NCI-H146 treated with DMSO at 0.1 percent for 48 hours (cell line): ENCODE measurements at regions not wholly inside any gene's neighbourhood (a gene's known extent, or its start where the extent isn't known, plus 50 kb on each side); places are given as distances from the start of the nearest gene placed in this dataset.
"Not testable (repeated sequence)": the region's sequence is repeated elsewhere in the genome, so short reads cannot be mapped to it uniquely, and the experiment has no call there.

ENCODE experiments used
- DNase-seq: peaks from one replicate; lab custom pipeline; 2025; ENCODE audit not compliant: unreplicated experiment; lab: John Stamatoyannopoulos, UW

- DNase-seq = no peak
Observed at GRCh38 chr11:129503646-129504045, 128.0 kb downstream of the BARX2 start.

GRCh38 chr11:129505266-129505665 is 129.6 kb downstream of the BARX2 start:
- DNase-seq = no peak

- no peak for DNase-seq
Observed at GRCh38 chr11:129508163-129508562, 132.5 kb downstream of the BARX2 start.

DNA sequence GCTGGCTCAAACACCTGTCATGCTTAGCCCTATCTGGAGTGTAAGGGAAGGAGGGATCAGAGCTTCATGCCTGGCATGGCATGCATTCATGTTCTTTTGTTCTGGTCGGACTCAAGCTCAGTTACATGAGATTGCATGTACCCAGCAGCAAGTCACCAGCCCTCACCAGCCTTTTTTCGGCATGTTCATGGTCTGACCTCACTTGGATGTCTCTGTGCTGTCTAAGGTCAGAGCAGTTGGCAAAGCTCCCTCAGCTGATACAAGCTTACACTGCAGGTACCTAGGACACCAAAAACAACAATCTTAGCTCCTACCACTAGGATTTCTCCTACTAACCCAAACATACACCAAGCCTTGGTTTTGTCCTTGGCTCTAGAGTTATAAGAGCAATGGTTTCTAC is 152.6 kb downstream of the BARX2 start:
- DNase-seq = no peak

- no peak for DNase-seq
Observed at GRCh38 chr11:129530154-129530895, 154.7 kb downstream of the BARX2 start.

DNA sequence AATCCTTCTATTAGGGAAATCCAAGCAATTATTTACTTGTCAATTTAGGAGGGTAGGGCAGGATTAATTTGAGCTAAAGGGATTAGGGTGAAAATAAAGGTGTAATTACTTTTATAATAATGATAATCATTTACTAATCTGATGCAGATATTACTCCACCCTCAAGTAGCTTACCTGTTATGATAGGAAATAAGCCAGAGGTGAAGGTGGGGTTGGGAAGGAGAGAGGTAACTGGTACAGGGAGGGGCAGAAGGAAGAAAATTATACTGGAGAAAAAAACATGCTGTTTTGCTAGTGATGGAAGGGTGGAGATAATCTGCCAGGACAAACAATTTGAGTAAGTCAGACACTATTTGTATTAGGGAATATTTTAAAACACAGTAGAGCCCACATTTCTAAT is 157.7 kb downstream of the BARX2 start:
- DNase-seq = no peak

DNA sequence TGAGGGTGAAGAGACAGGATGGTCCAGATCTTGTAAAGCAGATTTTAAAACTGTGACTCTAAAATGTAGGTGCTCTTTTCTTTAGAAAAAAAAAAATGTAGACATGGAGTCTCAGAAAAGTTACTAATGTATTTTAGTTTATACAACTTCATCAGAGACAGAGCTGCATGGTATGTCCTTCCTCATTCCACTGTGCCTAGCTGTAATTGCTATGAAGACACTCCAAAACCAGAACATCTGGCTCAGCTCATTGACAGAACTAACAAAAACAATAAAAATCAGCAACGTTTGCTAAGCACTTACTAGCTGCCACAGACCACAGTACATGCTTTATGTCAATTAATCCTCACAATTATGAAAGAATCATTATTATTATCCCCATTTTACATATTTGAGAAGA is 160.7 kb downstream of the BARX2 start:
- no peak for DNase-seq

DNA sequence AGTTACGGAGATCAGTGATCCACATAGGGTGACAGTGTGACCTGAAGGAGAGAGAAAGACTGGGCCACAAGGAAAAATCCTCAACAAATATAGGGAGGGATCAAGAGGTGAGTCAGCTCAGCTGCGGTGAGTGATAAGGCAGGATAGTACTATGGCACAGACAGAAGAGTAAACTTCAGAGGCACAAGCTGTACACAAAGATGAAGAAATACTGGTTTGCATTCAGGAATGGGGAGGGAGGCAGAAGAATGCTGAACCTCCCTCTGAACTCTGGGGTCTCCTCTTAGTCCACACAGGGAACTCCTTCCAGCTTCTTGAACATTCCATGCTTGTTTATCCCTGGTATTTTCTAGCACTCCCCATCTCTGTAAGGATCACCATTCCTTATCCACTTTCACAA is 162.7 kb downstream of the BARX2 start:
- DNase-seq = no peak

DNA sequence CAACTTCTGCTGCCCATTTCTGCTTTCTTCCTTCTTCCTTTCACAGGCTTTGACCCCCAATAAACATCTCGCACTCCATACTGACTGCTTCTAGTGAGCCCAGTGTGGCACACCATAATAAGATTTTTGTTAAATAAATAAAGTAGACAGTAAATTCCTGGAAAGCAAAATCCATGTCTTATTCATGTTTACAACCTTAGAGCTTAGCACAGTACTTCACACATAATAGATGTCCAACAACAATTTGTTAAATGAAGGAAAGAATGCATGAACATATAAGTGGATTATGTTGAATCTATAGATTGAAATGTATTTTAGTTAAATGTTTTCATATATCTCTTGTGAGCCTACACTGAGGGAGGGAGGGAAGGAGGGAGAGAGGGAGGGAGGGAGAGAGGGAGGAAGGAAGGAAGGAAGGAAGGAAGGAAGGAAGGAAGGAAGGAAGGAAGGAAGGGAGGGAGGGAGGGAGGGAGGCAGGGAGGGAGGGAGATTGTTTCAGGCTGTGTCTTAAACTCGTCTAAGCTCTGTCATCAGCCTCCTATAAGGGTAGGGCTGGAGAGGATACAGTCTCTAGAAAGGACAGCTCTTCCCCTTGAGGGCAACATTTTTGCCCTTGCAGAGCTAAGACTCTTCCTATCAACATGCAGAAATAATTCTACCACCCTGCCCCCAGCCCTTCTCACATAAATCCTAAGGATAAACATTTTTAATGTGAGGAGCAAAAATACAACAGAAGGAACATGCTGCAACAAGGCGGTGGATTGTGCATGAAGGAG is 168.1 kb downstream of the BARX2 start:
- no peak for DNase-seq

- DNase-seq = no peak
Observed at GRCh38 chr11:129544691-129545090, 169.0 kb downstream of the BARX2 start.

- no peak for DNase-seq
Observed at GRCh38 chr11:129546266-129546665, 170.6 kb downstream of the BARX2 start.

DNA sequence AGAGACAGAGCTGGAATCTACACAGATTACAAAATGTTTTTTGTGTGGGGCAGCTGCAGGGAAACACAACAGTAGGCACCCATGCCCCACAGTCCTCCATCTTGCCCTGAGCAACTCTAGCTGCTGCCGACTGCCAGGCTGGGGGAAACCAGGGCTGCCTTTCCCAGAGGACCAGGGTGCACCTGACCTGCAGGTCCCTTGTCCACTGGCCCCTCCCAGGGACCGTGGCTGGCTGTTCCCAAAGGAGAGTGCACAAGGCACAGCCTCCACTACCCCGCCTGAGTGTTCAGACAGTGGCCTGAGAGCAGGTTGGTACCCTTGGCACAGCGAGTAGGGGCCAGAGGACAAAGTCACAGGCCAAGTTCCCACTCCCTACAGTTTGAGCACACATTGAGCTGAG is 181.8 kb downstream of the BARX2 start:
- no peak for DNase-seq

DNA sequence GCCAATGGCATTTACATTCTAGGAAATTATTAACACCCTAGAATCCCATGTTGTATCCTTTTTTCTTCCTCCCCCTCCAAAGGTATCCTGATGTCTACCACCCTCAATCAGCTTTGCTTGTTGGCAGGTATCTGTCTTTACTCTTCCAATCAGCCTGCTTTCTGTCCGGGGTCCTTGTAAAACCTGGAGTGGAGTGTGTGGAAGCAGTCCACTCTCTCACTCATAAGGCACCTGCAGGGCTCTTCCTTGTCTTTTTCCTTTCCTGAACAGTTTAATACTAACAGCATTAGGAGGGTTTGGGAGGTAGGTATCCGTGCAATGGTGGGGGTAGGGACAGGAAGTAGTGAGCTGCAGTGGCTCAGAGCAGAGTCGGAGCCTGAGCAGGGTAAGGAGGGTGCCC is 193.4 kb downstream of the BARX2 start:
- DNase-seq = no peak

GRCh38 chr11:129572667-129573066 is 197.0 kb downstream of the BARX2 start:
- not testable (repeated sequence) for DNase-seq

GRCh38 chr11:129573161-129573560 is 197.5 kb downstream of the BARX2 start:
- no peak for DNase-seq

- no peak for DNase-seq
Observed at GRCh38 chr11:129574431-129574830, 198.8 kb downstream of the BARX2 start.

DNA sequence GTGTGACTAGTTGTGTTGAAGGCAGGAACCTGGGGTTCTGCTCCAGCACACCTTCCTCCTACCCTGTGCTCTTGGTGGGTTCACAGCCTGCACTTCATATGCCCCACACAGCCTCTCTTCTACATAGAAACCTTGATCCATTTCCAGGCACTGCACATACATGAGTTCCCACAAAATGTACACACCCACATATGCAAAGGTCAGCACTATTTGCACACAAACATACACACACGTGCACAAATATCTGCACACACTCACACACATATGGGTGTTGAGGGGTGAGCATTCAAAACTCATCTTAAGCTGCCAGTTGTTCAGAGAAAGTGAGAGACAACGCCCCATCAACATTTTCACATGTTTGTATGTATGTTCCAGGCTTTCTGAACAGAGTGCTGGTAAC is 201.0 kb downstream of the BARX2 start:
- DNase-seq = no peak

- DNase-seq = no peak
Observed at GRCh38 chr11:129578006-129578405, 202.4 kb downstream of the BARX2 start.

- no peak for DNase-seq
Observed at GRCh38 chr11:129580278-129580677, 204.6 kb downstream of the BARX2 start.

GRCh38 chr11:129584316-129584715 is 208.7 kb downstream of the BARX2 start:
- no peak for DNase-seq

- DNase-seq = no peak
Observed at GRCh38 chr11:129589190-129589860, 213.7 kb downstream of the BARX2 start.
